ENCODE measurements at regions not wholly inside any gene's neighbourhood (a gene's known extent, or its start where the extent isn't known, plus 50 kb on each side); places are given as distances from the start of the nearest gene placed in this dataset.

GRCh38 chr20:12166053-12166717, 248.5 kb downstream of the BTBD3 start:
- no peaks in the 10 kb centered on the region for H3K79me2 ChIP-seq (ENCODE audit: insufficient read depth, low read length)
- no peak overlapping the region for H3K4me3 ChIP-seq (ENCODE audit: low read depth, low read length, poor library complexity, severe bottlenecking)
- no peaks in the 10 kb centered on the region; the same call in 1 of the 2 replicates for H3K9me3 ChIP-seq (ENCODE audit: low read length)
- H2AFZ ChIP-seq (ENCODE audit: low read length), result no peak overlapping the region
- H3K4me2 ChIP-seq (ENCODE audit: low read length), result no peak overlapping the region
- no peaks in the 10 kb centered on the region for H3K4me1 ChIP-seq (ENCODE audit: insufficient read depth, low read length, severe bottlenecking)
- H3K27me3 ChIP-seq (ENCODE audit: insufficient read depth, low read length), result no peaks in the 10 kb centered on the region
- H3K9me2 ChIP-seq (ENCODE audit: low read depth, low read length), result no peaks in the 10 kb centered on the region
- TF ChIP-seq EZH2 (IDR thresholded peaks at IDR 0.05; ENCODE audit: borderline replicate concordance, low read length) (no peak), CTCF (IDR thresholded peaks at IDR 0.05; ENCODE audit: low read length) (no peak)
- no peak overlapping the region for H3K9ac ChIP-seq (ENCODE audit: low read length)
- H4K20me1 ChIP-seq (ENCODE audit: insufficient read depth, low read length), result no peaks in the 10 kb centered on the region
- no peak overlapping the region for H3K27ac ChIP-seq (ENCODE audit: low read depth, low read length, poor library complexity, severe bottlenecking)
- H3K36me3 ChIP-seq (ENCODE audit: insufficient read depth, low read length), result no peaks in the 10 kb centered on the region
- no peaks in the 10 kb centered on the region for H3F3A ChIP-seq (ENCODE audit: insufficient read depth, low read length)

- Histone ChIP-seq H3K27ac (ENCODE audit: low read depth, low read length, poor library complexity, severe bottlenecking) (no peak overlapping the region), H3K9ac (ENCODE audit: low read length) (no peak overlapping the region), H3K4me3 (ENCODE audit: low read depth, low read length, poor library complexity, severe bottlenecking) (no peak overlapping the region), H3K79me2 (ENCODE audit: insufficient read depth, low read length) (no peaks in the 10 kb centered on the region), H3K27me3 (ENCODE audit: insufficient read depth, low read length) (no peaks in the 10 kb centered on the region), H3K9me2 (ENCODE audit: low read depth, low read length) (no peaks in the 10 kb centered on the region), H4K20me1 (ENCODE audit: insufficient read depth, low read length) (no peaks in the 10 kb centered on the region), H2AFZ (ENCODE audit: low read length) (no peak overlapping the region), H3K9me3 (ENCODE audit: low read length) (no peaks in the 10 kb centered on the region; the same call in 1 of the 2 replicates), H3F3A (ENCODE audit: insufficient read depth, low read length) (no peaks in the 10 kb centered on the region), H3K4me2 (ENCODE audit: low read length) (no peak overlapping the region), H3K36me3 (ENCODE audit: insufficient read depth, low read length) (no peaks in the 10 kb centered on the region), H3K4me1 (ENCODE audit: insufficient read depth, low read length, severe bottlenecking) (no peaks in the 10 kb centered on the region)
- TF ChIP-seq EZH2 (IDR thresholded peaks at IDR 0.05; ENCODE audit: borderline replicate concordance, low read length) (no peak), CTCF (IDR thresholded peaks at IDR 0.05; ENCODE audit: low read length) (no peak)
These were observed 252.7 kb downstream of the BTBD3 start for GRCh38 chr20:12170406-12170805.

- no peaks in the 10 kb centered on the region for H3K79me2 ChIP-seq (ENCODE audit: insufficient read depth, low read length)
- no peak overlapping the region for H3K4me3 ChIP-seq (ENCODE audit: low read depth, low read length, poor library complexity, severe bottlenecking)
- H3K27me3 ChIP-seq (ENCODE audit: insufficient read depth, low read length), result no peaks in the 10 kb centered on the region
- no peaks in the 10 kb centered on the region for H3K9me2 ChIP-seq (ENCODE audit: low read depth, low read length)
- TF ChIP-seq CTCF (IDR thresholded peaks at IDR 0.05; ENCODE audit: low read length) (no peak), EZH2 (IDR thresholded peaks at IDR 0.05; ENCODE audit: borderline replicate concordance, low read length) (no peak)
- H3K4me1 ChIP-seq (ENCODE audit: insufficient read depth, low read length, severe bottlenecking), result no peaks in the 10 kb centered on the region
- H4K20me1 ChIP-seq (ENCODE audit: insufficient read depth, low read length), result no peaks in the 10 kb centered on the region
- no peak overlapping the region for H3K27ac ChIP-seq (ENCODE audit: low read depth, low read length, poor library complexity, severe bottlenecking)
- H3K9me3 ChIP-seq (ENCODE audit: low read length), result no peaks in the 10 kb centered on the region; the same call in 1 of the 2 replicates
- H3F3A ChIP-seq (ENCODE audit: insufficient read depth, low read length), result no peaks in the 10 kb centered on the region
- no peaks in the 10 kb centered on the region for H3K36me3 ChIP-seq (ENCODE audit: insufficient read depth, low read length)
- H3K9ac ChIP-seq (ENCODE audit: low read length), result no peak overlapping the region
- H3K4me2 ChIP-seq (ENCODE audit: low read length), result no peak overlapping the region
- no peak overlapping the region for H2AFZ ChIP-seq (ENCODE audit: low read length)
These were observed 254.3 kb downstream of the BTBD3 start for GRCh38 chr20:12171923-12172524.
